ENCODE measurements at regions not wholly inside any gene's neighbourhood (a gene's known extent, or its start where the extent isn't known, plus 50 kb on each side); places are given as distances from the start of the nearest gene placed in this dataset.
"Not testable (repeated sequence)": the region's sequence is repeated elsewhere in the genome, so short reads cannot be mapped to it uniquely, and the experiment has no call there.

DNA sequence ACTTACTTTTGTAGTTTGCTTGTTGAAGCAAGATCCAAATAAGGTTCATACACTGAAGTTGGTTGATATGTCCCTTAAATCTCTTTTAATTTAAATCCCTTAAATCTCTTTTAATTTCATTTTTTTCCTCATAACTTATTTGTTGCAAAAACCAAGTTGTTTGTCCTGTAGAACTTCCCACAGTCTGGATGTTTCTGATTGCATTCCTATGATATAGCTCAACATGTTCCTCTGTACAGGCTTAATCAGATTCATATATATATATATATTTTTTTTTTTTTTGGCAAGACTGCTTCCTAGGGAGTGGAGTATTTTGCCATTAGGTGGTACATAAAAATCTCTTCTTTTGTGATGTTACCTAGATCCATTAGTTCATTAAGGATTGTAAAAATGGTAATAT lies 174.9 kb upstream of the MKLN1 start:
- TF ChIP-seq CTCF (conservative IDR thresholded peaks at IDR 0.05) = no peak
- no peak overlapping the region for H3K27ac Mint-ChIP-seq
- H3K4me3 Mint-ChIP-seq = no peak overlapping the region
- H3K27me3 Mint-ChIP-seq = peaks cover 4% of the 10 kb centered on the region
- no peaks in the 10 kb centered on the region for H3K9me3 Mint-ChIP-seq
- no peak for DNase-seq (ENCODE audit: extremely low spot score, unreplicated experiment)
- no peaks in the 10 kb centered on the region for H3K4me1 Mint-ChIP-seq (ENCODE audit: unreplicated experiment)
- H3K36me3 Mint-ChIP-seq = no peaks in the 10 kb centered on the region

DNA sequence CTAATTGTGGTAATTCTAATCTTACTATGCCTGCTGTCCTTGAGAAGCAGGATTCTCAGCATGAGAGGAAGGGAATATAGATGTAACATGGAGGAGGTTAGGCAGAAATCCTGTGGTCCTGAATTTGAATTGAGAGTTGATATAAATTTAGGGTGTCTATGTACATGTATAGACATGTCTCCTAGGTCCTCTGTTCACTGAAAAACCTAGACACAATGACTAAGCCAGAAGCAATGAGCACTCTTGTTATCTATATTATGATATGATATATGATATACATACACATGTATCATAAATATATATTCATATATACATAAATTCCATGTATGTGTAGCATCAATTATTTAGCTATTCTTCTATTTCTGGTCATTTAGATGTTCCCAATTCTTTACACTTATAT lies 173.3 kb upstream of the MKLN1 start:
- peaks cover 4% of the 10 kb centered on the region for H3K27me3 Mint-ChIP-seq
- H3K4me3 Mint-ChIP-seq = no peak overlapping the region
- H3K4me1 Mint-ChIP-seq (ENCODE audit: unreplicated experiment) = no peaks in the 10 kb centered on the region
- TF ChIP-seq CTCF (conservative IDR thresholded peaks at IDR 0.05) = no peak
- no peak for DNase-seq (ENCODE audit: extremely low spot score, unreplicated experiment)
- H3K36me3 Mint-ChIP-seq = no peaks in the 10 kb centered on the region
- H3K9me3 Mint-ChIP-seq = no peaks in the 10 kb centered on the region
- no peak overlapping the region for H3K27ac Mint-ChIP-seq

DNA sequence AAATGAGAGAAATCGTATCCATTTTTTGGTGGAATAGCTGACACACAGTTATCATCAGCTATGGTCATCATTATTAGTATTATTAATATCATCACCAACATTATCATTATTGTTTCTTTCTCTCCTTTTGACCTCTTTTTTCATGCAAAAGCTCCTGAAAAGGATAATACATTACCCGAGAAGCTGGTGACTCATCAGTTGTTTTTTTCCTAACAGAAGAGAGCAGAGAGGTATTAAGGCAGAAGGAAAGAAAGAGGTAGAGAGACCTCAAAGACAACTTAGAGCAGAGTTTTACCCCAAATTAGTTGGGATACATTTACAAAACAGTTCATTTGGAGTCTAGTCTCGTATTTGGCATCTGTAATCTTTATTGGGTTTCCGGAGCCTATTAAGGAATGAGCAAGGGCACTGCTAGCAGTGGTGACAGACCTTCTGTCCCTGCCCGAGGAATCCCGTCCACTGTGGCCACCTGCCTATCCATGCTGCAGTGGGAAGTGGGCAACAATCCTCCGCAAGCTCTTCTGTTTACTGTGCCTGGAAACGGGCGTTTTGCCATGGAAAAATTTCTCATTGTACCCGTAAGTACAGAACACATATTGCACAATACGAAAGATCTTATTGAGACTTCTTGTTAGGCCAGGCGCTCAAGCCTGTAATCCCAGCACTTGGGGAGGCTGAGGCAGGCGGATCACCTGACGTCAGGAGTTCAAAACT lies 170.0 kb upstream of the MKLN1 start:
- no peaks in the 10 kb centered on the region for H3K27me3 Mint-ChIP-seq
- H3K4me3 Mint-ChIP-seq = no peak overlapping the region
- DNase-seq (ENCODE audit: extremely low spot score, unreplicated experiment) = no peak
- no peaks in the 10 kb centered on the region for H3K4me1 Mint-ChIP-seq (ENCODE audit: unreplicated experiment)
- TF ChIP-seq CTCF (conservative IDR thresholded peaks at IDR 0.05) = no peak
- H3K9me3 Mint-ChIP-seq = no peaks in the 10 kb centered on the region
- no peak overlapping the region for H3K27ac Mint-ChIP-seq
- H3K36me3 Mint-ChIP-seq = no peaks in the 10 kb centered on the region

- not testable (repeated sequence) for H3K27me3 Mint-ChIP-seq; H3K4me3 Mint-ChIP-seq; DNase-seq (ENCODE audit: extremely low spot score, unreplicated experiment); H3K36me3 Mint-ChIP-seq; H3K9me3 Mint-ChIP-seq; H3K4me1 Mint-ChIP-seq (ENCODE audit: unreplicated experiment); H3K27ac Mint-ChIP-seq
These were observed 169.4 kb upstream of the MKLN1 start for GRCh38 chr7:131158244-131158636.

GRCh38 chr7:131159961-131160361 lies 167.7 kb upstream of the MKLN1 start:
- H3K9me3 Mint-ChIP-seq = no peaks in the 10 kb centered on the region

DNA sequence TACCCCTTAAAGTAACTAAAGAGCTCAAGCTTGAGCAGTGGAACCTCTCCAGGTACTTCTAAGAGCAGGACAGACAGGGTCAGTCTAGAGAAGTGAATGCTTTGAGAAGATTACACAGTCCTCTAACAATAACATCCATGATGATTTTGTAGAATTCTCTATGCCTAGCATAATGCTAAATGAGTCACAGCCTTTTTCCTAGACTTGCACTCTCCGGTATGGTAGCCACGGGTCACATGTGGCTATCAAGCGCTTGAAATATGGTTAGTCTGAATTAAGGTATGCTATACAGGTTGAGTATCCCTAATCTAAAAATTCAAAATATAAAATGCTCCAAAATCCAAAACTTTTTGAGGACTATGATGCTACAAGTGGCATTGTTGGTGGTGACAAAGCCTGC lies 166.6 kb upstream of the MKLN1 start:
- H3K4me1 Mint-ChIP-seq (ENCODE audit: unreplicated experiment) = no peaks in the 10 kb centered on the region
- no peak overlapping the region for H3K27ac Mint-ChIP-seq
- H3K4me3 Mint-ChIP-seq = no peak overlapping the region
- DNase-seq (ENCODE audit: extremely low spot score, unreplicated experiment) = no peak
- H3K9me3 Mint-ChIP-seq = no peaks in the 10 kb centered on the region
- no peaks in the 10 kb centered on the region for H3K36me3 Mint-ChIP-seq
- TF ChIP-seq CTCF (conservative IDR thresholded peaks at IDR 0.05) = no peak
- H3K27me3 Mint-ChIP-seq = no peaks in the 10 kb centered on the region

More at GRCh38 chr7:131159961-131160361, 167.7 kb upstream of the MKLN1 start:
- Mint-ChIP-seq H3K4me1 (ENCODE audit: unreplicated experiment) (no peaks in the 10 kb centered on the region), H3K4me3 (no peak overlapping the region), H3K27me3 (no peaks in the 10 kb centered on the region), H3K36me3 (no peaks in the 10 kb centered on the region), H3K27ac (no peak overlapping the region)
- no peak for TF ChIP-seq CTCF (conservative IDR thresholded peaks at IDR 0.05)
- DNase-seq (ENCODE audit: extremely low spot score, unreplicated experiment) = no peak
